ENCODE measurements at regions not wholly inside any gene's neighbourhood (a gene's known extent, or its start where the extent isn't known, plus 50 kb on each side); places are given as distances from the start of the nearest gene placed in this dataset.

- no peak for TF ChIP-seq CTCF (IDR thresholded peaks at IDR 0.05)
- TF ChIP-seq POLR2A (IDR thresholded peaks at IDR 0.05) = no peak
- no peak for TF ChIP-seq EP300 (IDR thresholded peaks at IDR 0.05)
Observed at GRCh38 chr7:41820111-41820671, 117.3 kb upstream of the INHBA start.

All from ovary (tissue), 3 donors.